Fibroblast of the aortic adventitia (primary cell): ENCODE measurements at regions not wholly inside any gene's neighbourhood (a gene's known extent, or its start where the extent isn't known, plus 50 kb on each side); places are given as distances from the start of the nearest gene placed in this dataset.
"Not testable (repeated sequence)": the region's sequence is repeated elsewhere in the genome, so short reads cannot be mapped to it uniquely, and the experiment has no call there.

Source experiments
- DNase-seq: peaks from one replicate; pipeline ENCODE4 v3.0.0-alpha.2; 2010; ENCODE audit warnings: low read depth
- H3K4me3 ChIP-seq: 2 replicates; pipeline ENCODE4 v1.5.1; 2011; ENCODE audit warnings: low read depth, mild to moderate bottlenecking, control low read depth, low read length, moderate library complexity
- TF ChIP-seq, protein P1 (sequence below): IDR thresholded peaks from 2 replicates; pipeline ENCODE4 v1.5.1; 2011; ENCODE audit warnings: mild to moderate bottlenecking, low read length, control low read depth, inconsistent platforms; ENCODE audit not compliant: insufficient read depth

DNA sequence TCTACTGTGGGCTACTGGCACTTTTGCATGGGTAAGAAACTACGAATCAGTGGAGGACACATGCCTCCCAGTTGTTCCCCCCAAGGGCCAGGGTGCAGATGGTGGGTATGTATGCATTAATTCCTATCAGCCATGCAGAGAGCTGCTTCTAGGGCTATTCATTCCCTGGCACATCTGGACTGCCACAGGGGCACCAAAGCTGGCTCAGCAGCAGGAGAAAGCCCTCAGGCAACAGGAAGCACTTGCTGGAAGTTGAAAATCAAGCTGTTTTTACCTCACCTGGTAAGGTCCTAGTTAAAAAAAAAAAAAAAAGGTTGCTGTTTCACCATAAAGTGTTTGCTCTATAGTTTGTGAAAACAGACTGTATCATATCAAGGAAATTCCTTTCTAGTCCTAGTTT is 1342.6 kb downstream of the REEP3 start:
- no peak for DNase-seq
- H3K4me3 ChIP-seq, result no peak overlapping the region
- TF ChIP-seq, protein P1, sequence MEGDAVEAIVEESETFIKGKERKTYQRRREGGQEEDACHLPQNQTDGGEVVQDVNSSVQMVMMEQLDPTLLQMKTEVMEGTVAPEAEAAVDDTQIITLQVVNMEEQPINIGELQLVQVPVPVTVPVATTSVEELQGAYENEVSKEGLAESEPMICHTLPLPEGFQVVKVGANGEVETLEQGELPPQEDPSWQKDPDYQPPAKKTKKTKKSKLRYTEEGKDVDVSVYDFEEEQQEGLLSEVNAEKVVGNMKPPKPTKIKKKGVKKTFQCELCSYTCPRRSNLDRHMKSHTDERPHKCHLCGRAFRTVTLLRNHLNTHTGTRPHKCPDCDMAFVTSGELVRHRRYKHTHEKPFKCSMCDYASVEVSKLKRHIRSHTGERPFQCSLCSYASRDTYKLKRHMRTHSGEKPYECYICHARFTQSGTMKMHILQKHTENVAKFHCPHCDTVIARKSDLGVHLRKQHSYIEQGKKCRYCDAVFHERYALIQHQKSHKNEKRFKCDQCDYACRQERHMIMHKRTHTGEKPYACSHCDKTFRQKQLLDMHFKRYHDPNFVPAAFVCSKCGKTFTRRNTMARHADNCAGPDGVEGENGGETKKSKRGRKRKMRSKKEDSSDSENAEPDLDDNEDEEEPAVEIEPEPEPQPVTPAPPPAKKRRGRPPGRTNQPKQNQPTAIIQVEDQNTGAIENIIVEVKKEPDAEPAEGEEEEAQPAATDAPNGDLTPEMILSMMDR, result no peak

DNA sequence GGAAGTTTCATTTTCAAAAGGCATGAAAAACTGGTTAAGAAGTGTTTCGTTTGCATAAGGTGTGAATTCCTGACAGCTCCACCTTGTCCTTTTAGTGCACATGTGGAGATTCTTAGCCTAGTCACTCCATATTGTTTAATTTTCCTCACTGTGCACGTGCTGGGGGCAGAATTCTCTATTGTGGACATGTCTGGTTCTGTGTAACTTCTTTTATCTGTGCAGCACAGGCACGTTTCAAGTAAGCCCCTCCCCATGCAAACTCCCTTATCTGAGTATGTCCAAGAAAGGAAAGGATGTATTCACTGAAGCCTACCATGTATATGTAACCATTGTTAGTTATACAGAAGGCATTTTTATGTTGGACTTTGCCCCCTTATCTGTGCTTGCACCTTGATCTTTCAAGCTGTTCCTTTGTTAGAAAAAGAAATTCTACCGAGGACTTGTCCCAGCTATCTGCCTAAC is 1346.3 kb downstream of the REEP3 start:
- no peak for DNase-seq
- TF ChIP-seq, protein P1, result no peak
- no peak overlapping the region for H3K4me3 ChIP-seq

DNA sequence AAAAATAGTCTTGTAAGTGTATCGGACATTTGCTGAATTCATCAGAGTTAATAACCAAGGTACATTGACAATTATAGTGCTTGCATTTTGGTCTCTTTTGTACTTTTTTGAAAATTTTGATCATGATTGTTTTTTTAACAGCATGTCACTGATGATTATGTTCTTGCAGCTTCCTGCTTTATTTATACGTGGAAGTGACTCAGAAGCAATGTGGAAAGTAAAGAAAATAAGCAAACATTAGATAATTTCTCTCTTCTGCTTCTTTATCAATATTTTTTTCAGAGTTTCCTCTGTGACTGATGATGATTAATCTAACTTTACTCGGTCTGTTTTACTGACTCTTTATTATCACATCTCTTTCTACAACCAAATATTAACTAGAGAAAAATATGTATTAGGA is 1351.9 kb downstream of the REEP3 start:
- TF ChIP-seq, protein P1, result no peak
- no peak for DNase-seq
- H3K4me3 ChIP-seq, result no peak overlapping the region

DNA sequence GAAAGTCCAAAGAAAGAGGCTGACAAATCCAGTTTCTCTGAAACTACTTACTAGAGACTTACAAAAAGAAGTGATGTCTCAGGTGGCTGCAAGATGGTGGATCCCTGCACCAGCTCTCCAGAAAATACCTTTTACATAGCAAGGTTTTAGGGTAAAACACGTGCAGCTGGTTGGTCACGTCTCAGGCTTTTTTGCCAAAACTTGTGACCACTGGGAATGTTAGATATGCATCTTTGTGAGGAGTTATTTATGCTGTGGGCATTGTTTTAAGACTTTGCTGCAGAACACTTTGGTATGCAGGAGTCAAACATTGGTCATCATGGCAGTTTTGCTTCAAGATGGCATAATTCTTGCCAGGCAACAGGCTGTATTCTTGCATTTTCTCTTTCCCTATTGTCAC is 1352.8 kb downstream of the REEP3 start:
- no peak for DNase-seq

DNA sequence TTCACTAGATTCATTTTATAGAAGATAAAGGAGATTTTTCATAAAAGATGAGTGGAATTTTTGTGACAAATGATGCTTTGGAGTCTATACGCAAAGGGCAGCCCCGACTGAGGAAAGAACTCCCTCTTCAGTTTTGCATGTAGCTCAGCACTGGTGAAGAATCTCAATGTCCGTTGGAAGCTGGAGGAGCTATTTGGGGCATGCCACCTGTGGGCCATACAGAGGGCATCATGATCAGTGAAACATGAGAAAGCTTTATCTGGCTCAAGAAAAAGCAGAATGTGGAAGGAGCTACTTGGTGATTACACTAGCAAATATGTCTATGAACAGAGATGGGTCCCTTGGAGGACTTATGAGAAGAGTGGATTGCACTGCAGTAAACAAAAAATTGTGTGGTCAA is 1359.3 kb downstream of the REEP3 start:
- no peak overlapping the region for H3K4me3 ChIP-seq
- TF ChIP-seq, protein P1, result no peak
- no peak for DNase-seq

More for the DNA sequence above, 1352.8 kb downstream of the REEP3 start:
- TF ChIP-seq, protein P1, result no peak
- no peak overlapping the region for H3K4me3 ChIP-seq

DNA sequence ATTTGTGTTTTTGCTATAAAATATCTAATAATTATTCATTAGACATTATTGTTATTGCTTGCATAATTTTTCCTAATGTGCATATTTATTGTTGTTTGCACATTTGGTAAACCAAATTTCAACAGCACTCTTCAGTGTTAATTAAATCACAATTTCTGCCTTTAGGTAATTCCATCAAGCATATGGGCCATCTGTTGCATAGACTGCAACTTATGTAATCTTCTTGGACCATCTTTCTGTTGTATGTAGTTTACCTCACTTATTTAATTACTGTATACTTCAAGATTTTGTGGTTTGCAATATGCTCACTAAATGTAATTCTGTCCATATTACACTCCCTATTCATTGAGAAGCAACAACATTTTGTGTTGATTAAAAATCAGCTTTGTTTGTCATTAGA is 1360.1 kb downstream of the REEP3 start:
- DNase-seq, result no peak
- no peak overlapping the region for H3K4me3 ChIP-seq
- TF ChIP-seq, protein P1, result no peak

DNA sequence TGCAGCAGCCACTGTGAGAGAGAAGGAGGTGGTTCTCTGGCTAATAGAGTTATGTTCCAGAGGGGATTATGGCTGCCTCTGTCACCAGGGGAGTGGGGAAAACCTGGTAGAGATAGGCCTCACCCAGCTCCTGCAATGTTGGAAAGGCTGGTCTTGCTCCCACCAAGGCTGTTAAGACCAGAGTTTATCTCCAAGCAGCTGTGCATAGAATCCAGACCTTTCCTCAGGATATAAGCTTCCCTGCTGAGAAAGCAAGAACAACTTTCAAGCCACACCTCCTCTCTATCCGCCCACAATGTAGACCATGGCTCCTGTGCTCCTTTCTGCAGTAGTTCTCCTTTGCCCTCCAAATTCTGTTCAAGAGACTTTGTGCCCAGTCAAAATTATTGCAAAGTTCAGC is 1375.4 kb downstream of the REEP3 start:
- no peak overlapping the region for H3K4me3 ChIP-seq
- TF ChIP-seq, protein P1, result no peak
- DNase-seq, result no peak

DNA sequence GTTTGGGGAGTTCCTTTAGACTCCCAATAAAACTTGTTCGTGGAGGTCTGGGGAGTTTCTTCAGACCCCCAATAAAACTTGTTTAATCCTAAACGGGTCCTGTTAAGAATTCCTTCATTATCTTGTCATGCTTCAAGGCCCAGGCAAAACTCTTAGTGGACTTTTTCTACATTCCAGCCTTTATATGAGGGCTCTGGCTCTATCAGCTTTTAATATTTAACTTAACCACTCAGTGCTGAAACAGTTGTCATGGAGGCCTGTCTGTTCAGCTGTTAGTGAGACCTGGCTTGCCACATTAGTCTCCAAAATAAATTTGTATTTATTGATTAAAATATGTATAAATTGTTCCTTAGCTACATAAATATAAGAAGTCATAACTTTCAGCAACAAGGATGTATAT is 1385.1 kb downstream of the REEP3 start:
- not testable (repeated sequence) for H3K4me3 ChIP-seq, DNase-seq

DNA sequence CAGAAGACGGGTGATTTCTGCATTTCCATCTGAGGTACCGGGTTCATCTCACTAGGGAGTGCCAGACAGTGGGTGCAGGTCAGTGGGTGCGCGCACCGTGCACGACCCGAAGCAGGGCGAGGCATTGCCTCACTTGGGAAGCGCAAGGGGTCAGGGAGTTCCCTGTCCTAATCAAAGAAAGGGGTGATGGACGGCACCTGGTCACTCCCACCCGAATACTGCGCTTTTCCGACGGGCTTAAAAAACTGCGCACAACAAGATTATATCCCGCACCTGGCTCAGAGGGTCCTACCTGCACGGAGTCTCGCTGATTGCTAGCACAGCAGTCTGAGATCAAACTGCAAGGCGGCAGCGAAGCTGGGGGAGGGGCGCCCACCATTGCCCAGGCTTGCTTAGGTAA is 1403.1 kb downstream of the REEP3 start:
- DNase-seq, H3K4me3 ChIP-seq: not testable (repeated sequence)
